Parathyroid adenoma (tissue), 2 donors: ENCODE measurements at regions not wholly inside any gene's neighbourhood (a gene's known extent, or its start where the extent isn't known, plus 50 kb on each side); places are given as distances from the start of the nearest gene placed in this dataset.

Experiments
- H2AFZ ChIP-seq: fragments of 300-600 bp; sonication (generic); one replicate; pipeline ENCODE4 v1.7.0; 2017; ENCODE audit warnings: antibody characterized with exemption, mild to moderate bottlenecking
- H3K27ac ChIP-seq: fragments of 300-600 bp; sonication (generic); one replicate; pipeline ENCODE4 v1.7.0; 2017
- H3K27me3 ChIP-seq: fragments of 300-600 bp; sonication (generic); one replicate; pipeline ENCODE4 v1.7.0; 2017; ENCODE audit warnings: low read length; ENCODE audit not compliant: control insufficient read depth, insufficient read depth
- H3K36me3 ChIP-seq: fragments of 300-600 bp; sonication (generic); one replicate; pipeline ENCODE4 v1.7.0; 2017; ENCODE audit warnings: low read length; ENCODE audit not compliant: control insufficient read depth, insufficient read depth
- H3K4me1 ChIP-seq: fragments of 300-600 bp; sonication (generic); one replicate; pipeline ENCODE4 v1.7.0; 2017; ENCODE audit warnings: control low read depth
- H3K4me2 ChIP-seq: fragments of 300-600 bp; sonication (generic); one replicate; pipeline ENCODE4 v1.7.0; 2017; ENCODE audit warnings: low read length
- H3K4me3 ChIP-seq: fragments of 300-600 bp; sonication (generic); one replicate; pipeline ENCODE4 v1.7.0; 2017; ENCODE audit warnings: low read depth, low read length
- H3K79me2 ChIP-seq: fragments of 300-600 bp; sonication (generic); one replicate; pipeline ENCODE4 v1.7.0; 2017; ENCODE audit warnings: control low read depth
- H3K9ac ChIP-seq: fragments of 300-600 bp; sonication (generic); one replicate; pipeline ENCODE4 v1.7.0; 2017; ENCODE audit warnings: mild to moderate bottlenecking
- H3K9me3 ChIP-seq: fragments of 300-600 bp; sonication (generic); one replicate; pipeline ENCODE4 v1.7.0; 2017; ENCODE audit warnings: low read length; ENCODE audit not compliant: control insufficient read depth
- TF ChIP-seq, protein P1 (sequence below): fragments of 300-600 bp; sonication (generic); IDR thresholded peaks from one replicate; pipeline ENCODE4 v1.7.0; 2017; ENCODE audit warnings: antibody characterized with exemption, mild to moderate bottlenecking
- donor health status: primary hyperparathyroidism.

GRCh38 chr7:81161451-81162075, 242.7 kb upstream of the SEMA3C start:
- no peak overlapping the region for H3K9ac ChIP-seq
- no peaks in the 10 kb centered on the region for H3K27me3 ChIP-seq
- no peaks in the 10 kb centered on the region for H3K79me2 ChIP-seq
- no peak overlapping the region for H3K4me2 ChIP-seq
- TF ChIP-seq, protein P1, sequence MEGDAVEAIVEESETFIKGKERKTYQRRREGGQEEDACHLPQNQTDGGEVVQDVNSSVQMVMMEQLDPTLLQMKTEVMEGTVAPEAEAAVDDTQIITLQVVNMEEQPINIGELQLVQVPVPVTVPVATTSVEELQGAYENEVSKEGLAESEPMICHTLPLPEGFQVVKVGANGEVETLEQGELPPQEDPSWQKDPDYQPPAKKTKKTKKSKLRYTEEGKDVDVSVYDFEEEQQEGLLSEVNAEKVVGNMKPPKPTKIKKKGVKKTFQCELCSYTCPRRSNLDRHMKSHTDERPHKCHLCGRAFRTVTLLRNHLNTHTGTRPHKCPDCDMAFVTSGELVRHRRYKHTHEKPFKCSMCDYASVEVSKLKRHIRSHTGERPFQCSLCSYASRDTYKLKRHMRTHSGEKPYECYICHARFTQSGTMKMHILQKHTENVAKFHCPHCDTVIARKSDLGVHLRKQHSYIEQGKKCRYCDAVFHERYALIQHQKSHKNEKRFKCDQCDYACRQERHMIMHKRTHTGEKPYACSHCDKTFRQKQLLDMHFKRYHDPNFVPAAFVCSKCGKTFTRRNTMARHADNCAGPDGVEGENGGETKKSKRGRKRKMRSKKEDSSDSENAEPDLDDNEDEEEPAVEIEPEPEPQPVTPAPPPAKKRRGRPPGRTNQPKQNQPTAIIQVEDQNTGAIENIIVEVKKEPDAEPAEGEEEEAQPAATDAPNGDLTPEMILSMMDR: no peak
- no peaks in the 10 kb centered on the region for H3K4me1 ChIP-seq
- no peaks in the 10 kb centered on the region for H3K9me3 ChIP-seq
- no peak overlapping the region for H3K27ac ChIP-seq
- no peak overlapping the region for H3K4me3 ChIP-seq
- H3K36me3 ChIP-seq: no peaks in the 10 kb centered on the region
- no peak overlapping the region for H2AFZ ChIP-seq

GRCh38 chr7:81159402-81159801, 240.6 kb upstream of the SEMA3C start:
- no peak overlapping the region for H3K9ac ChIP-seq
- H2AFZ ChIP-seq: no peak overlapping the region
- H3K27me3 ChIP-seq: no peaks in the 10 kb centered on the region
- no peaks in the 10 kb centered on the region for H3K36me3 ChIP-seq
- no peaks in the 10 kb centered on the region for H3K9me3 ChIP-seq
- H3K4me1 ChIP-seq: no peaks in the 10 kb centered on the region
- no peak overlapping the region for H3K4me2 ChIP-seq
- no peaks in the 10 kb centered on the region for H3K79me2 ChIP-seq
- H3K27ac ChIP-seq: no peak overlapping the region
- TF ChIP-seq, protein P1: no peak
- no peak overlapping the region for H3K4me3 ChIP-seq

DNA sequence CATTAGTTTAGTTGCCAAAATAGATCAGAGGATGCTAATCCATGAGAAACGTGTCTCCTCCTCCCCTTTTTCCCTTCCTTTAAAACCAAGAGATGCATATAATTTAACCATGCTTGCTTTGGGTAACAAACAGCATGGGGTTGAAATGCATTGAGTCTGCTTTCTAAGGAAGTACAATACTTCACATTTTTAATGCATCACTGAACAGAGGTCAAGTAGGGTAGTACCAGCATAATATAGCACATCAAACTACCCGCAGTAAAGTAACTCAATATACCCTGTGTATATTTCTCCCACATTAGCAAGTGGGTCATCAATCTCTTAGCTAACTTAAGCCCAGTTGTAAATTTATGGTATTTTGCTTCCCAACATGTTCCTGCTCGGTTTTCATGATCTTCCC, 239.3 kb upstream of the SEMA3C start:
- H2AFZ ChIP-seq: no peak overlapping the region

GRCh38 chr7:81155654-81156373, 237.0 kb upstream of the SEMA3C start:
- H3K27me3 ChIP-seq: no peaks in the 10 kb centered on the region
- TF ChIP-seq, protein P1: no peak
- no peak overlapping the region for H3K9ac ChIP-seq
- H3K79me2 ChIP-seq: no peaks in the 10 kb centered on the region
- H3K36me3 ChIP-seq: no peaks in the 10 kb centered on the region
- H3K27ac ChIP-seq: no peak overlapping the region
- H3K4me2 ChIP-seq: no peak overlapping the region
- H3K4me3 ChIP-seq: no peak overlapping the region
- H3K4me1 ChIP-seq: no peaks in the 10 kb centered on the region
- H2AFZ ChIP-seq: no peak overlapping the region
- H3K9me3 ChIP-seq: no peaks in the 10 kb centered on the region

More for the DNA sequence above, 239.3 kb upstream of the SEMA3C start:
- Histone ChIP-seq H3K4me1 (no peaks in the 10 kb centered on the region), H3K79me2 (no peaks in the 10 kb centered on the region), H3K9me3 (no peaks in the 10 kb centered on the region), H3K27ac (no peak overlapping the region), H3K4me3 (no peak overlapping the region), H3K9ac (no peak overlapping the region), H3K4me2 (no peak overlapping the region), H3K36me3 (no peaks in the 10 kb centered on the region), H3K27me3 (no peaks in the 10 kb centered on the region)
- TF ChIP-seq, protein P1: no peak
